HEK293 (cell line): ENCODE measurements at regions not wholly inside any gene's neighbourhood (a gene's known extent, or its start where the extent isn't known, plus 50 kb on each side); places are given as distances from the start of the nearest gene placed in this dataset.

ENCODE experiments used
- KLF1 ChIP-seq: fragments of 450-650 bp; formaldehyde crosslinking; IDR thresholded peaks from 2 replicates; pipeline ENCODE4 v1.5.1; 2016; ENCODE audit warnings: missing biosample characterization, missing genetic modification characterization
- MEIS1 ChIP-seq: sonication (generic); formaldehyde crosslinking; IDR thresholded peaks from 2 replicates; pipeline ENCODE4 v1.8.1; 2022; ENCODE audit warnings: missing genetic modification reagents, mild to moderate bottlenecking, borderline replicate concordance
- SCRT1 ChIP-seq: fragments of 450-650 bp; formaldehyde crosslinking; IDR thresholded peaks from 2 replicates; pipeline ENCODE4 v1.5.1; 2016; ENCODE audit warnings: missing biosample characterization, missing genetic modification characterization, borderline replicate concordance
- SP7 ChIP-seq: fragments of 450-650 bp; formaldehyde crosslinking; IDR thresholded peaks from 2 replicates; pipeline ENCODE4 v1.5.1; 2016; ENCODE audit warnings: missing biosample characterization, missing genetic modification characterization
- ZBTB20 ChIP-seq: fragments of 450-650 bp; formaldehyde crosslinking; IDR thresholded peaks from 2 replicates; pipeline ENCODE4 v1.5.1; 2016; ENCODE audit warnings: missing biosample characterization, missing genetic modification characterization
- ZBTB7A ChIP-seq: fragments of 450-650 bp; formaldehyde crosslinking; IDR thresholded peaks from 2 replicates; pipeline ENCODE4 v1.5.1; 2016; ENCODE audit warnings: low read depth, missing biosample characterization, missing genetic modification characterization
- ZNF623 ChIP-seq: fragments of 450-650 bp; formaldehyde crosslinking; IDR thresholded peaks from 2 replicates; pipeline ENCODE4 v1.5.1; 2016; ENCODE audit warnings: missing biosample characterization, missing genetic modification characterization
- TF ChIP-seq, protein P1 (sequence below): fragments of 450-650 bp; formaldehyde crosslinking; IDR thresholded peaks from 2 replicates; pipeline ENCODE4 v1.5.1; 2016; ENCODE audit warnings: missing biosample characterization, missing genetic modification characterization

DNA sequence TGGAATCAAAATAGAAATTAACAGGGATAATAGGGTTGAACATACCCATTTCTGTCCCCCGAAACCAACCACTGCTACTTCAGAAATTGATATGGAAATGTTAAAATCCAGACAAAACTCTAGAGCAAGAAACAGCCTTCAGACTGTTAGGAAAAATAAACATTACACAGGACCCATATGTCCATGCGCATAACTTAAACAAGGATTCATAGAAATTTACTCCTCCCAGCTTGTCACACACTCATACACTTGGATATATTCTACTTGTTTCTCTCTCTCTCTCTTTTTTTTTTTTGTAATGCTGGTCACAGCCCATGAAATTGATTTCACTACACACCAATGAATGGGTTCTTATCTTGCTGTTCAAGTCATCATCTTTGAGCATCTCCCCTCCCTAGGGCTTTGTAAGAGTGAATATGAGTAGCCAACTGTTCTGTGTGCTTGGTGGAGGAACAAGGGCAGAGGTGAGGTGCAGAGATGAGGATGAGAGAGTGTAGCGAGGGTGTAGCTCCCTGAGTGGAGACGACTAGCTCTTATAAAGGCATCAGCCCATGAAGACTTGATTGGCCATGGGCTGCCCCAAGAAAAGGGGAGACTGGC is 61.8 kb upstream of the MLN start:
- TF ChIP-seq, protein P1, sequence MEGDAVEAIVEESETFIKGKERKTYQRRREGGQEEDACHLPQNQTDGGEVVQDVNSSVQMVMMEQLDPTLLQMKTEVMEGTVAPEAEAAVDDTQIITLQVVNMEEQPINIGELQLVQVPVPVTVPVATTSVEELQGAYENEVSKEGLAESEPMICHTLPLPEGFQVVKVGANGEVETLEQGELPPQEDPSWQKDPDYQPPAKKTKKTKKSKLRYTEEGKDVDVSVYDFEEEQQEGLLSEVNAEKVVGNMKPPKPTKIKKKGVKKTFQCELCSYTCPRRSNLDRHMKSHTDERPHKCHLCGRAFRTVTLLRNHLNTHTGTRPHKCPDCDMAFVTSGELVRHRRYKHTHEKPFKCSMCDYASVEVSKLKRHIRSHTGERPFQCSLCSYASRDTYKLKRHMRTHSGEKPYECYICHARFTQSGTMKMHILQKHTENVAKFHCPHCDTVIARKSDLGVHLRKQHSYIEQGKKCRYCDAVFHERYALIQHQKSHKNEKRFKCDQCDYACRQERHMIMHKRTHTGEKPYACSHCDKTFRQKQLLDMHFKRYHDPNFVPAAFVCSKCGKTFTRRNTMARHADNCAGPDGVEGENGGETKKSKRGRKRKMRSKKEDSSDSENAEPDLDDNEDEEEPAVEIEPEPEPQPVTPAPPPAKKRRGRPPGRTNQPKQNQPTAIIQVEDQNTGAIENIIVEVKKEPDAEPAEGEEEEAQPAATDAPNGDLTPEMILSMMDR: no peak
- TF ChIP-seq KLF1 (no peak), ZBTB7A (tag by site-specific recombination) (no peak), MEIS1 (no peak), SP7 (tag by site-specific recombination) (no peak), SCRT1 (tag by site-specific recombination) (no peak), ZNF623 (tag by site-specific recombination) (no peak), ZBTB20 (tag by site-specific recombination) (no peak)
